OCI-LY7 (cell line): ENCODE measurements at regions not wholly inside any gene's neighbourhood (a gene's known extent, or its start where the extent isn't known, plus 50 kb on each side); places are given as distances from the start of the nearest gene placed in this dataset.

Experiments used
- CTCF ChIP-seq: fragments of 200-600 bp; sonication (generic); conservative IDR thresholded peaks from 2 replicates; pipeline ENCODE4 v1.5.1; 2014; ENCODE audit warnings: mild to moderate bottlenecking, antibody characterized with exemption, low read length, moderate library complexity, mixed read lengths
- EZH2phosphoT487 ChIP-seq: fragments of 200-600 bp; sonication (generic); IDR thresholded peaks from 2 replicates; pipeline ENCODE4 v1.6.1; 2018; ENCODE audit warnings: low read depth, borderline replicate concordance, mild to moderate bottlenecking, mixed run types, antibody characterized with exemption, low read length, moderate library complexity, mixed read lengths

- TF ChIP-seq CTCF (no peak), EZH2phosphoT487 (no peak)
Measured at GRCh38 chr6:48814957-48815356, 648.1 kb downstream of the MMUT start.
